IPS-NIHi7 (cell line): ENCODE measurements at regions not wholly inside any gene's neighbourhood (a gene's known extent, or its start where the extent isn't known, plus 50 kb on each side); places are given as distances from the start of the nearest gene placed in this dataset.

Source experiments
- DNase-seq: peaks from one replicate; pipeline ENCODE4 v3.0.0; 2012; ENCODE audit warnings: mixed read lengths; ENCODE audit errors: extremely low spot score

- no peak for DNase-seq
Observed at GRCh38 chrX:23525531-23525930, 141.8 kb upstream of the PRDX4 start.

GRCh38 chrX:23540532-23540931, 126.8 kb upstream of the PRDX4 start:
- no peak for DNase-seq

GRCh38 chrX:23548164-23548563, 119.1 kb upstream of the PRDX4 start:
- DNase-seq, result no peak

- DNase-seq, result no peak
Observed at GRCh38 chrX:23552303-23552702, 115.0 kb upstream of the PRDX4 start.

- peak; percentile 35 for DNase-seq
Observed at GRCh38 chrX:23554304-23554703, 113.0 kb upstream of the PRDX4 start.

- no peak for DNase-seq
Observed at GRCh38 chrX:23557070-23557469, 110.2 kb upstream of the PRDX4 start.

GRCh38 chrX:23559975-23560374, 107.3 kb upstream of the PRDX4 start:
- DNase-seq, result no peak

GRCh38 chrX:23570674-23571343, 96.5 kb upstream of the PRDX4 start:
- DNase-seq, result no peak

GRCh38 chrX:23575281-23575680, 92.0 kb upstream of the PRDX4 start:
- DNase-seq, result no peak

- no peak for DNase-seq
Observed at GRCh38 chrX:23578079-23578478, 89.2 kb upstream of the PRDX4 start.

- DNase-seq, result no peak
Observed at GRCh38 chrX:23589496-23589895, 77.8 kb upstream of the PRDX4 start.

GRCh38 chrX:23592741-23593140, 74.6 kb upstream of the PRDX4 start:
- DNase-seq, result no peak

GRCh38 chrX:23598575-23598974, 68.7 kb upstream of the PRDX4 start:
- no peak for DNase-seq

- DNase-seq, result no peak
Observed at GRCh38 chrX:23603501-23603900, 63.8 kb upstream of the PRDX4 start.

GRCh38 chrX:23610495-23610894, 56.8 kb upstream of the PRDX4 start:
- DNase-seq, result peak; percentile 19

GRCh38 chrX:23612846-23613245, 54.4 kb upstream of the PRDX4 start:
- DNase-seq, result no peak

GRCh38 chrX:23616361-23616760, 50.9 kb upstream of the PRDX4 start:
- DNase-seq, result peak; percentile 69
